HL-60/S4 treated with retinoic acid at 250 ng/mL for 4 days and 3 days (cell line): ENCODE measurements at regions not wholly inside any gene's neighbourhood (a gene's known extent, or its start where the extent isn't known, plus 50 kb on each side); places are given as distances from the start of the nearest gene placed in this dataset.
"Not testable (repeated sequence)": the region's sequence is repeated elsewhere in the genome, so short reads cannot be mapped to it uniquely, and the experiment has no call there.

Experiments used
- in situ Hi-C: fragments of 300-500 bp; cut with MboI; formaldehyde crosslinking; loops from 2 replicates; pipeline ENCODE4 v1.7.0; 2022; ENCODE audit warnings: low sequenced_read_pairs

DNA sequence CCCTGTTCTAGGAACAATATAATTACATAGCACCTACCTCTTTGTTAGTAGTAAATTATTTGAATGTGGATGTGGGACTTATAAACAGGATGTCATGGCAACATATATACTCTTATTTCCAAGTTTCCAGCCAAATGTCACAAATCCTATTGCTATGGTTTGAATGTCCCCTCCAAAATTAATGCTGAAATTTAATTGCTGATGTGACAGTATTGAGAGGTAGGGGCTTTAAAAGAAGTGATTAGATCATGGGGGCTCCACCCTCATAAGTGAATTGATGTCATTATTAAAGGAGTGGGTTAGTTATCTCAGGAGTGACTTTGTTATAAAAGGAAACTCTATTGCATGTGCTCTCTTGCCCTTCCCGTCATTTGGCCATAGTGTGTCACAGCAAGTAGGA lies 164.2 kb upstream of the ATF7IP start:
- in situ Hi-C loops = no loop called here

DNA sequence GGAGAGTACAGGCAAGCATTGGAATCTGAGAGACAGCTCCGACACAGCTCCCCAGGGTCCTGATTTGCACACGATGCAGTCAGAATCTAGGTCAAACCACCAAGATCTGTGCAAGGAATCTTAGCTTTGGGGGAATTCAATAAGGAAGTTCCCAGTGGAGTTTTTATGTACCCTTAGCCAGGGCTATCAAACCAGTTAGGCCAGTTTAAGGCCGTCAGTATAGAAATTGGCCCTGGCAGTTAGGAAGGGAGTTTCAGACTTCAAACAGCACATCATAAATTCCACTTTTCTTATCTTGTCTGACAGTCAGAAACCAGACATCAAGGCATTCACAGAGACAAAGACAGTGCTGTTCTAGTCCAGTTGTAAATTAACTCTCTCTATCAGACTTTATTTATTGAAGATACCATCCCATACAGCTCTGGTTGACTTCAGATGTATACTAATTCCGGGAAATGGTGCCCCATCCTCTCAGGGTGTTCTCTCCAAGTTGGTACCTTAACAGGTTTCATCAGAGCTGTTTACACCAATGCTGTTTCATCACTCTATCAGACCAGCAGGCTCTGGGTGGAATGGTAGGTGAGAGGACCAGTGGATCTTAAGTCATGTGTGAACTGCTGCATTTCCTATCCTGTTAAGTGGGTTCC lies 157.5 kb upstream of the ATF7IP start:
- in situ Hi-C loops = no loop called here

DNA sequence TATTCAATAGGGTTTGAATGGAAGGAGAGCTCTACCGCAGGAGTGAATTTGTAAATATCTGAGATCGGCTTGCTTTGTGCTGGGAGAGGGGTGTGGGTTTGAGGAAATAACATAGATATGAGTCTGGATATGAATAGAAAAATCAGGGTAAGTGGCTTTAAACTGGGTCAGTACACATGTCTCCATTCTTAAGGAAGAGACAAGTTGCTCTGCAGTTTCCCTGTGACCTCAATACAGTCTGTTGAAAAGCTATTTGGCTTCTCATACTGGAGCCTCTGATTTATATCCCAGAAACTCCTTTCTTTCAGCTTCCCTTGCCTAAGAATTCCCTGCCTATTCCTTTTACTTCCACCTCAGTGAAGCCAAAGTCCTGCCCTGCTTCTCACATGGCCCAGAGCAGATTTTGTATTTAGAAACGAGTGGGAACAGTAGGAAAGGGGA lies 153.5 kb upstream of the ATF7IP start:
- in situ Hi-C loops = no loop called here

DNA sequence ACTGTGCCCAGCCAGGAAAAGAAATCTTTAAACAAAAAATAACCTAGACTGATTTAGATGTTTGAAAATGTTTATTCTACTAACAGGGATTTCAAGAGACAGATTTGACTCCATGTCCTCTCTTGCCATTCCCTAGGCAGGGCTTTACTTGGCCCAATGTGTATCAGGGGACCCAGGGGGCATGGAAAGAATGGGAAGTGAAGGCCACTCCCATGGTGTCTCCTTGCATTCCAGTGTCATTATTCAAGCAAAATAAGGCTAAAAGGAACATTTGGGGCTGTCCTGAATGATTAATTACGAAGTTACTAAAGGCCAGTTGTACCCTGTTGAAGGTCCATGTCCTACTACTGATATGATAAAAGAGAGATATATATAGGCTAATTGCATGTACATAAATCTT lies 151.9 kb upstream of the ATF7IP start:
- in situ Hi-C loops = no loop called here

DNA sequence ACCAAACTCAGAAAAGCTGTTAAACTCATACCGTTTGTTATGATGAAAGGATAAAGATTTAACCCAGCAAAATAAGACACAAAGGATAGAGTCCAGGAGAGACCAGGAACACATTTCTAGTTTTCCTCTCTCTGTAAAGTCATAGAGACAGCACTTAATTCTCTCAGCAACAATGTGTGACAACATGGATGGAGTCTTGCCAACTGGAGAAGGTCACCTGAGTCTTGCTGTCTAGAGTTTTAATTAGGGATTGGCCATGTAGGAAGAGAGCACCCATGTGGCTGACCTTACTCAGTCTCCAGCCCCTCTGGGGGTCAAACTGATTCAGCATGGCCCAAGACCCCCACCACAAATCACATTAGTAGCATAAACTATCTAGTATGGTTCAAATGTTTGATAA lies 151.0 kb upstream of the ATF7IP start:
- in situ Hi-C loops = no loop called here

DNA sequence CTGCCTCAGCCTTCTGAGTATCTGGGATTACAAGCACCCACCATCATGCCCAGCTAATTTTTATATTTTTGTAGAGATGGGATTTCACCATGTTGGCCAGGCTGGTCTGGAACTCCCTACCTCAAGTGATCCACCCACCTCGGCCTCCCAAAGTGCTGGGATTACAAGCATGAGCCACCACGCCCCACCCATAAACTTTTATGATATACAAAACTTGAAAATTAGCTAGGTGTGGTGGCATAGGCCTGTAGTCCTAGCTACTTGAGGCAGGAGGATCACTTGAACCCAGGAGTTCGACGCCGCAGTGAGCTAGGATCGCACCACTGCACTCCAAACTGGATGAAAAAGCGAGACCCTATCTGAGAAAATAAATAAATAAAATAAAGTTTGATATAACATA lies 149.5 kb upstream of the ATF7IP start:
- in situ Hi-C loops = not testable (repeated sequence)

DNA sequence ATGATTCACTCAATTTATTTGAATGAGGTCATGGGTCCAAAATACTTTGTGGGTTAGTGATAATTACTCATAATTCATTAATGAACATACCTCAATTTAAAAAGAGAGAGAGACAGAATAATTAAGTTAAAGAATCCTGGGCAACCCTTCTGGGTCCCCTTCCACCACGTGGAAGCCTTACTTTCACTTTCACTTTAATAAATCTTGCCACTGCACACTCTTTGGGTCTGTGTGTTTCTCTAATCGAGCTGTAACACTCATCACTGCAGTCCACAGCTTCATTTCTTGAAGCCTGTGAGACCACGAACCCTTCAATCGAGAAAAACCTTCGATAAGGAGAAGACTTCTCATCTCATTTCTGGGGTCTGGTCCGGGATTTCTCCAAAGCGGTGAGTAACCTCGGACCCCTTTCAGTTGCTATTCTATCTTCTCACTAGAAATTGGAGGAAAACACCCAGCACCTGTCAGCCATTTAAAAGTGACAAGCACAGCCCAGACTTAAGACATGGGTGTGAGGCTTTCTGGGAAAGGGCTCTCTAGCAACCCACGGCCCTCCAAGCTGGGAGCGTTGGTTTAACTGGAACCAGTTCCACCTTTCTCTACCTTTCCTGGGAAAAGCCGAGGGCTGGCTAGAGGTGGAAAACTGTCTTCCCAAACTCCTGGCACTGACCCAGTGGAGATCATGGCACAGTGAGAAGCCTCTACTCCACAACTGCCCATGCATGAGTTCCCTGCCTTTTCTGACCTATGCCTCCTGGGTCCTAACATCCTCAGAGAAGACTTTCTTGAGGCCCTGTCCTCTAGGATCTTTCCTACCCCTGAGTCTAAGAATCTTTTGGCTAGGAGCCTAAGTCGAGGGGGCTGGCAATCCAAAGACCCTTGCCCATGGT lies 148.8 kb upstream of the ATF7IP start:
- in situ Hi-C loops = no loop called here

DNA sequence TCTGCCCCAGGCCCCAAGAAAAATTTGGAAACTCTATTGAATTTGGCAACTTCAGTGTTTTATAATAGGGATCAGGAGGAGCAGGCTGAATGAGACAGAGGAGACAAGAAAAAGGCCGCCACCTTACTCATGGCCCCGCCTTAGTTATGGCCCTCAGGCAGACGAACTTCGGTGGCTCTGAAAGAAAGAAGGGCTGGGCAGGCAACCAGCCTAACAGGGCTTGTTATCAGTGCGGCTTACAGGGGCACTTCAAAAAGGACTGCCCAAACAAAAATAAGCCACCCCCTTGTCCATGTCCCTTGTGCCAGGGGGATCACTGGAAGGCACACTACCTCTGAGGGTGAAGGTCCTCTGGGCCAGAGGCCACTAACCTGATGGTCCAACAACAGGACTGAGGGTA lies 146.3 kb upstream of the ATF7IP start:
- in situ Hi-C loops = no loop called here

DNA sequence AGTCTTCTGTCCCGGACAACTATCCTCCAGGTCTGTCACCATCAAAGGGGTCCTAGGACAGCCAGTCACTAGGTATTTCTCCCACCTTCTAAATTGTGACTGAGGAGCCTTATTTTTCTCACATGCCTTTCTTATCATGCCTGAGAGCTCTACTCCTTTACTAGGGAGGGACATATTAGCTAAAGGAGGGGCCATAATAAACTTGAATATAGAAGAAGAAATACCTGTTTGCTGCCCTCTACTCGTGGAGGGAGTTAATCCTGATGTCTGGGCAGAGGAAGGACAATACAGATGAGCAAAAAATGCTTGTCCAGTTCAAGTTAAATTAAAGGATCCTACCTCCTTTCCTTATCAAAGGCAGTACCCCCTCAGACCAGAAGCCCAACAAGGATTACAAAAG lies 145.8 kb upstream of the ATF7IP start:
- in situ Hi-C loops = not testable (repeated sequence)

DNA sequence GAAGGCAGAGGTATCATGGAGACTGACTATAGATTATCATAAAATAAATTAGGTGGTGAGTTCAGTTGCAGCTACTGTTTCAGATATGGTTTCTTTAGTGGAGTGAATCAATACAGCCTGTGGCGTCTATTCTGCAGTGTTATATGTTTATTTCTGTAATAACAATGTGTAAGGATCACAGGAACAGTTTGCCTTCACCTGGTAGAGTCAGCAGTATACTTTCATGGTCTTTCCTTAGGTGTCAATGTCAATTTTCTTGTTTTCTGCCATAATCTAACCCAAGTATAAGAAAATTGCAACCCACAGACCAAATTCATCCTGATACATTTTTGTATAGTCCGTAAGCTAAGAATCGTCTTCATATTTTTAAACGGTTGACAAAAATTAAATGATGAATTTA lies 140.4 kb upstream of the ATF7IP start:
- in situ Hi-C loops = loop anchor here (25.0 kb wide), 1 partner anchor 487 kb away; no protein-coding TSS in a partner anchor

DNA sequence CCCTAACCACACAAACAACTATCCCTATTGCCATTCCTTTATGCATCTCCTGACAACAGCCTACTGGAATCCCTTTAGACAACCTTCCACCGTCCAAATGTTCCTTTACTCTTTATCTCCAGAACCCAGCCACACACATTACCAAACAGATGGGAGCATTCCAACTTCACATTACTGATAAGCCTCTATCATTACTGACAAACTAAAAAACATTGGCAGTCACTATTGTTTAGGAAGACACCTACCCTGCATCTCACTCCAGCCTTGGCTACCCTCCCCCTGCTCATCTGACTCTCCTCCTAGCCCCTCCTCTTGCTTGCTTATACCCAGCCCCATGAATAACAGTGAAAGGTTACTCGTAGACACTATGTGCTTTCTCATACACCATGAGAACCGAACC lies 130.3 kb upstream of the ATF7IP start:
- in situ Hi-C loops = loop anchor here (25.0 kb wide), 1 partner anchor 477 kb away; no protein-coding TSS in a partner anchor

DNA sequence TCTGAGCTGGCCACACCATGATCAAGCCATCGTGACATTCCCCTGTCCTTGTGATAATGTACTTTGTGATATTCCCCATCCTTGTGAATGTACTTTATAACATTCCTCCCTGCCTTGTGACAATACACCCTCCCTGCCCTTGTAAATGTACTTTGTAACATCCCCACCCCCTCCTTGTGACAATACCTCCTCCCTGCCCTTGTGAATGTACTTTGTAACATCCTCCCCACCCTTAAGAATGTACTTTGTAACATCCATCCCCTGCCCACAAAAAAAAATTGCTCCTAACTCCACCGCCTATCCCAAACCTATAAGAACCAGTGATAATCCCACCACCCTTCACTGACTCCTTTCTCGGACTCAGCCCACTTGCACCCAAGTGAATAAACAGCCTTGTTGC lies 128.8 kb upstream of the ATF7IP start:
- in situ Hi-C loops = loop anchor here (25.0 kb wide), 1 partner anchor 476 kb away; no protein-coding TSS in a partner anchor

DNA sequence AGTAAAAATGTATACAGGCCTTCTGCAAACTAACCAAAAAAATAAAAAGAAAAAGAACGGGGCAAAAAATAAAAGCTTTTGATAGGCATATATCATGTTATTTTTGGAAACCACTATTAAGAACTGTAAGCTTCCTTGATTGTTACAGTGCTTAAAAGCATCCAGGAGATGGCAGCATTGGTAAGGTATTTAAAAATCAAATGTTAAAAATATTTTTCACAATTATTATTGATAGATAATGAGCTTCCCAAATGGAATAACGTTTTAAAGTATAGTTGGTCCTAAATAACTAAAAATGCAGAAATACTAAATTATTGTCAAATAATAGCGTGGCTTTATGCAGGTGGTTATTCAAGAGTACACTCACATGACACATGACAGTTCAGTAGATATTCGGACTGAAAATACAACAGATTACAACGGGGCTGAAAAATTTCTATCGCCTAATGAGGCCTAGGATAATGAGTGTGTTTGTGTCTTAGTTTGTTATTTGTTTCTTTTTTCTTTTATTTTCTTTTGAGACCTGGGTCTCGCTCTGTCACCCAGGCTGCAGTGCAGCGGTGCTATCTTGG lies 127.2 kb upstream of the ATF7IP start:
- in situ Hi-C loops = loop anchor here (25.0 kb wide), 1 partner anchor 474 kb away; no protein-coding TSS in a partner anchor

DNA sequence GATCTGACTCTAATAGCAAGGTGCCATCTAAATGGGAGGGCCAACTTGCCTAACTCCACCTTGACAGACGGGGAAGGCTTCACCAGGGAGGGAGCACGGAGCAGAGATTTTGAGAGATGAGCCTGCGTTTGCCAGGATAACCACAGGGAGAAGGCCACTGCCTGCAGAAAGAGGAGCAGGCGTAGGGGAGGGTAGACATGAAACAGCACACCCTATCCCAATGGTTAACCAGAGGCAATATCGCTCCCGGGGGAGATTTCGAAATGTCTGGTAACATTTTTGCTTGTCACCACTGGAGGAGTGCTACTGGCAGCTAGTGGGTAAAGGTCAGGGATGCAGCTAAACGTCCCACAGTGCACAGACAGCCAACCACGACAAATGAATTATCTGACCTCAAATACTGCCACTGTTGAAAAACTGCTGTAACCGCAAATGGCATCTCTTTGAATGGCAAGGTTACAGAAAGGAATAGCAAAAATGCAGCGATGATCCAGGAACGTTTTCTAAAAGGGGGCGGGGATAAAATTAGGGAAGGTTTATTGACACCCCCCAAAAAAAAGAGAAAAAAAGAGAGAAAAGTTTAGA lies 126.0 kb upstream of the ATF7IP start:
- in situ Hi-C loops = loop anchor here (25.0 kb wide), 1 partner anchor 473 kb away; no protein-coding TSS in a partner anchor

DNA sequence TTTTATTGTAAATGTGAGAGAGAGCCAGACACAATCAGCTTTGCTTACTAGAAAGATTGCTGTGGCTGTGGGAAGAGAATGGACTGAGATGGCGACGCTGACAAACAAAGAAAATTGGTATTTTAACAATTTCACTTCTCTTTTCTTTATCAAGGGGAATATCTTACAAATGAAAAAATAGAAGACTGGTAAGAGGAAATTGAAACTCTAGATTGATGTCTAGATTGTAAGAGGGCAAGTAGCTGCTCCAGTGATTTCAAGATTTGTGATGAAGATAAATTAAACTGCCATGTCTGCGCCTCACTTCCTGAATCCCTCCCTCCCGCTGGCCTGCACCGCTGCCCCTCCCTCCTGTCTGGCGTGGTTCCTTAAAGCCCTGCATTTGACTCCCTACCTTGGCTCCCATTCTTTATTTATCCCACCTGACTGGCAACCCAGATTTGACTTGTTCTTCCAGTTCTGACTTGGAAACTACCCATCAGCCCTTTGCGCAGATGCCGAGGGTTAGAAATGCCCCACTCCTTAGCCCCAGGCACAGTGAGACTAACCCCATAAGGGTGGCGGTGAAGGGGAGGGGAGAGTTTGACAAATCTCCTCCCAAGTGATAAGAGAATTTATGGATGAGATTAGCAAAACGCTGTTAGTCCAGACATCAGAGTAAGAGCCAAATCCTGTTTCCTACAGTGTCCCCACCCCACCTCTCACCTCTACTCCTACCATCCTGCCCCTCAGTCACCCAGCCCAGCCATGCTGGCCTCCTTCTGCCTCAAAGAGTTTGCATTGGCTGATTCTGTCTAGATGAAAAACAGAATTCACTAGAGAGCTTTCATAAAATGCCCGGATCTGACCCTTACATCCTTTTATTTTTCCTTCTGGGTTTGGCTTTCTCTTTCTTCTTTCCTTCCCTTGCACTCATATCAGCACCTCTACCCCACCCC lies 125.3 kb upstream of the ATF7IP start:
- in situ Hi-C loops = loop anchor here (25.0 kb wide), 1 partner anchor 472 kb away; no protein-coding TSS in a partner anchor

DNA sequence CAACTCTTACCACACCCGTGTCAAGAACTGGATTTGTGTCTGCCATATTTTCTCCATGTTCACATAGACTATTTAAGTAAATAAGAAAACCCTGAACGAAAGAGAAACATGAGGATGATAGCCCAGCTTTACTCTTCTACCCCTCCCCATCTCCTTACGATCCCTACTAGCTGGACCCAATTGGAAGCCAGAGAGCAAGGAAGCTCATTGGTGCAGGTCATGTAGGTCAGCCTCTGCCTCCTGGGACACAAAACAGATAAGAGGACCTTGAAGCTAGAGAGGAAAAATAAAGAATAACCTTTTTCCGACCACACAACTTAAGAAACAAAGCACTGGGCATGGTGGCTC lies 124.6 kb upstream of the ATF7IP start:
- in situ Hi-C loops = loop anchor here (25.0 kb wide), 1 partner anchor 471 kb away; no protein-coding TSS in a partner anchor

DNA sequence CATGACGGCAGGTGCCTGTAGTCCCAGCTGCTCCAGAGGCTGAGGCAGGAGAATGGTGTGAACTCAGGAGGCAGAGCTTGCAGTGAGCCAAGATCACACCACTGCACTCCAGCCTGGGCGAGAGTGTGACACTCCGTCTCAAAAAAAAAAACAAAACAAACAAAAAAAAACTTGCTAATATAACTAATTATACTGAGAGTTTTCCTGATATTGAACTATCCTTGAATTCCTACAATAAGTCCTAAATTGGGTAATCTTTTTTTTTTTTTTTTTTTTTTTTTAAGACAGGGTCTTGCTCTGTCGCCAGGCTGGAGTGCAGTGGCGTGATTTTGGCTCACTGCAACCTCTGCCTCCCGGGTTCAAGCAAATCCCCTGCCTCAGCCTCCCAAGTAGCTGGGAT lies 122.7 kb upstream of the ATF7IP start:
- in situ Hi-C loops = loop anchor here (25.0 kb wide), 1 partner anchor 469 kb away; no protein-coding TSS in a partner anchor

DNA sequence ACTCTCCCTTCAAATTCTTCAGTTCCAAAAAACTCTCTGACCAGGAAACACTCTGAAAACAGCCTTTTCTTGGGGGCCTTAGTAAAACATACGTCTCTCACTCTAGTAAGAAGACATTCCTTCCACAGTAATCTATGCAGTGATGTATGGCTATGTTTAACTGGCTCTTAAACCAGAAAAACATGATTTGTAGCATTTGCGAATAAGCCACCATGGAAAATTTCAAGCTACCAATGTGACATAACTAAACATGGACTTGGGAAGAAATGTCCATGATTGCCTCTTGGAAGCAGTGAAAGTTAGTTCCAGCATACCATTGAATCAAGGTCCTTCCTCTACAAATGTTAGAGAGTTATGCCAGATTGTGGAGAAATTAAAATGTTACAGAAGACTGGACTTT lies 121.5 kb upstream of the ATF7IP start:
- in situ Hi-C loops = loop anchor here (25.0 kb wide), 1 partner anchor 468 kb away; no protein-coding TSS in a partner anchor

DNA sequence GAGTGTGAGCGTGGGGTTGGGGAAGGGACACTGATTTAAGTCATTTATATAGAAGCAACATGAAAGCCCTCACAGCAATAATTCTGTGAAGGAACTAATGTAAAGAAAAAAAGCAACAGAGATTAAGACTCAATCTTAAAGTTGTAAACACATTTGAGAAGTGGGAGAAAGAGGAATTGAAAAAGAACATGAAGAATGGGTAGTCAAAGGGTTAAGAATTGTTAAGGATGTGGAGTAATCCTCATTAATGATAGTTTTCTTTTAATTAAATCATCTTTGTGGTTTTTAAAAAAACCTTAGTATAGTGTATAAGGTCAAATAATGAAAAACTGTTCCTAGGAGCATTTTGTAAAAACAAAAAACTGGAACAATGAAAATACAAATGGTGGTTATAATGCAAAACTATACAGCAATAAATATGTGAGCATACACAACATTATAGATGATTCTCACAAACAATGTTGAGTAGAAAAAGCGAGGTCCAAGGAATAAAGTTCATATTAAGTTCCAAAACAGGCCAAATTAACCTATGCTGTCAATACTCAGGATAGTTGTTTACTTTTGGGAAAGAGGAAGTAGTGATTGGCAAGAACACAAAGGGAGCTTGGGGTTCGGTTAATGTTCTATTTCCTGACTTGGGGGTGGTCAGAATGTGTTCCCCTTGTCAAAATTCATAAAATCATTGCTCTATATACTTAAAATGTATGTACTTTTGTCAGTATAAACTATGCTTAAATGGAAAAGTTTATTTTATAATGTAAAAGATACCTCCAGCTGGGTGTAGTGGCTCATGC lies 120.4 kb upstream of the ATF7IP start:
- in situ Hi-C loops = loop anchor here (25.0 kb wide), 1 partner anchor 467 kb away; no protein-coding TSS in a partner anchor
